Activated B cell treated with CpG ODN at 0.5 μM for 24 hours (primary cell): ENCODE measurements at regions not wholly inside any gene's neighbourhood (a gene's known extent, or its start where the extent isn't known, plus 50 kb on each side); places are given as distances from the start of the nearest gene placed in this dataset.

ENCODE experiments used
- ATAC-seq: fragments of 200-7000 bp; cut with Tn5 transposase; one replicate; pipeline ENCODE4 v1.10.0; 2021; ENCODE audit warnings: low read depth, mild to moderate bottlenecking, moderate library complexity
- CTCF ChIA-PET: fragments of 350-600 bp; sonication (Branson Sonifier 250); formaldehyde crosslinking; loops from one replicate; lab custom pipeline; 2021; ENCODE audit warnings: antibody characterized with exemption; lab: Charles Lee
- POLR2A ChIA-PET: fragments of 350-600 bp; sonication (Branson Sonifier 250); formaldehyde crosslinking; loops from one replicate; lab custom pipeline; 2021; ENCODE audit warnings: antibody characterized with exemption; lab: Charles Lee
- DNase-seq: peaks from one replicate; pipeline ENCODE4 v3.0.0; 2022
- H3K27ac Mint-ChIP-seq: one replicate; pipeline ENCODE4 v1.8.0; 2020; ENCODE audit warnings: mixed read lengths
- H3K27me3 Mint-ChIP-seq: one replicate; pipeline ENCODE4 v1.8.0; 2021; ENCODE audit warnings: mixed read lengths
- H3K36me3 Mint-ChIP-seq: one replicate; pipeline ENCODE4 v1.8.0; 2021; ENCODE audit warnings: low read depth, mixed read lengths
- H3K4me1 Mint-ChIP-seq: one replicate; pipeline ENCODE4 v1.8.0; 2021; ENCODE audit warnings: mixed read lengths
- H3K4me3 Mint-ChIP-seq: one replicate; pipeline ENCODE4 v1.8.0; 2020; ENCODE audit warnings: mild to moderate bottlenecking, mixed read lengths
- H3K9me3 Mint-ChIP-seq: one replicate; pipeline ENCODE4 v1.8.0; 2020; ENCODE audit warnings: mixed read lengths
- CTCF ChIP-seq: fragments of 200-600 bp; IDR thresholded peaks from one replicate; pipeline ENCODE4 v1.8.0; 2022; ENCODE audit warnings: antibody characterized with exemption, mild to moderate bottlenecking
- intact Hi-C: fragments of 100-400 bp; cut with micrococcal nuclease; formaldehyde crosslinking; loops from one replicate; pipeline ENCODE4 v1.15.1; 2024

DNA sequence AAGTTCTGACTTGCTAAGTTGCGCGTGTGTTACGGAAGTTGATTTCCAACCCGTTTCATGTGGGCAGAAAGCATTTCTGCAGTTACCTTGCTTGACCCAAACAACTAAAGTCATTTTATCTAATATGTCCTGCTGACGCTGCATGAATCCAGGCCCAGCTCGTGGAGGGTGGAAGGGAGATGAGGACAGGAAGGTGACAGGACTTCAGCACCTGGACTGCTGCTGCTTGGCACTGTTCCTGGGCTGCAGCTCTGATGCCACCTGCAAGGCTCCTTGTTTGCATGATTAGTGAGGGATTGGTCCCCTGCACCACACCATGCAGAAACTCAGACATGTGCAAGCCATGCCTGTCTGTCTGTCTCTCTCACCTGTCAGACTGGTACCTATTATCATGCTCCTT is 198.4 kb downstream of the PRDM2 start:
- no peak for TF ChIP-seq CTCF
- no peak for ATAC-seq
- Mint-ChIP-seq H3K27me3 (peaks cover 32% of the 10 kb centered on the region), H3K9me3 (no peaks in the 10 kb centered on the region), H3K4me3 (no peak overlapping the region), H3K27ac (no peak overlapping the region), H3K4me1 (no peaks in the 10 kb centered on the region), H3K36me3 (no peaks in the 10 kb centered on the region)
- ChIA-PET CTCF (no interaction called here), POLR2A (no interaction called here)
- intact Hi-C loops, result no loop called here
- no peak for DNase-seq

DNA sequence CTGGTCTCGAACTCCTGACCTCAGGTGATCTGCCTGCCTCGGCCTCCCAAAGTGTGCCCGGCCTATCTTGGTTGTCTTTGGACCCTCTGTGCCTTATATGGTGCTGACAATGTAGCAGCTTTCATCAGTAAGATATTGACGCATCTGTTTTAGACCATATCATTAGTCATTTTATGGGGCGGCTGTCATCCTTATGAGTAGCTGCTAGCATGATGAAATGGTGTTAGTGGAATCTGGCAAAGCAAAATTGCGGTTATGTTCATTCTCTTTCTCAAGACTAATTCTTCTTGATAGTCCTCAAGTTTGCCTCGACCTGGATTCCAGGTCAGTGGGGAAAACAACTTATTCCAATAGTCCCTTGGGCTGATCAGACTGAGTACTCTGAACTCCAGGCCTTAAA is 199.9 kb downstream of the PRDM2 start:
- ChIA-PET POLR2A (no interaction called here), CTCF (no interaction called here)
- TF ChIP-seq CTCF, result no peak
- intact Hi-C loops, result no loop called here
- Mint-ChIP-seq H3K27me3 (peaks cover 18% of the 10 kb centered on the region), H3K36me3 (no peaks in the 10 kb centered on the region), H3K4me1 (no peaks in the 10 kb centered on the region), H3K9me3 (peaks cover 10% of the 10 kb centered on the region), H3K27ac (no peak overlapping the region), H3K4me3 (no peak overlapping the region)
- ATAC-seq (no peak), DNase-seq (no peak)

- intact Hi-C loops, result no loop called here
- DNase-seq (no peak), ATAC-seq (no peak)
- POLR2A ChIA-PET, result no interaction called here
- Mint-ChIP-seq H3K36me3 (no peaks in the 10 kb centered on the region), H3K27me3 (peaks cover 10% of the 10 kb centered on the region), H3K4me3 (no peak overlapping the region), H3K9me3 (peaks cover 11% of the 10 kb centered on the region), H3K4me1 (no peaks in the 10 kb centered on the region), H3K27ac (no peak overlapping the region)
- CTCF ChIA-PET, result no interaction called here
- TF ChIP-seq CTCF, result no peak
Measured at GRCh38 chr1:13900583-13900982, 200.6 kb downstream of the PRDM2 start.

DNA sequence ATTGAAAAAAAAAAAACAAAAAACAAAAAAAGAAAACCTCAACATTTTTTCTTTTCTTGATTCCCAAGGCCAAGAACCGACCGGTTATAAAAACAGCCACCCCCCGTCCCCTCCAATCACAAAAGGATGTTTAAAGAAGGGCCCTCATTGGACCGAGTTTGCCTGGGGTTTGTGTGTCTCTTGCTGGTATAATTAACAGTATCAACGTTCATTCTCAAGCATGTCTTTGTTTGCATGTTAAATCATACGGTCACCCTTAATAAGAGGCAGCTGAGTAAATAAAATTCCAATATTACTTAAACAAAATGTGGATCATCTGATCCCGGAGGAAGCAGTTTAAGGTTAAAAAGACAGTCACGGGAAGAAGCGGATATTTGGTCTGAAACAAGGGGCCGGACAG is 201.1 kb downstream of the PRDM2 start:
- CTCF ChIA-PET, result no interaction called here
- DNase-seq (no peak), ATAC-seq (no peak)
- no peak overlapping the region for H3K27ac Mint-ChIP-seq
- no peak for TF ChIP-seq CTCF
- intact Hi-C loops, result no loop called here
- POLR2A ChIA-PET, result no interaction called here
- H3K4me1 Mint-ChIP-seq, result no peaks in the 10 kb centered on the region
- H3K4me3 Mint-ChIP-seq, result no peak overlapping the region
- H3K9me3 Mint-ChIP-seq, result peaks cover 11% of the 10 kb centered on the region
- no peaks in the 10 kb centered on the region for H3K36me3 Mint-ChIP-seq
- peaks cover 7% of the 10 kb centered on the region for H3K27me3 Mint-ChIP-seq

DNA sequence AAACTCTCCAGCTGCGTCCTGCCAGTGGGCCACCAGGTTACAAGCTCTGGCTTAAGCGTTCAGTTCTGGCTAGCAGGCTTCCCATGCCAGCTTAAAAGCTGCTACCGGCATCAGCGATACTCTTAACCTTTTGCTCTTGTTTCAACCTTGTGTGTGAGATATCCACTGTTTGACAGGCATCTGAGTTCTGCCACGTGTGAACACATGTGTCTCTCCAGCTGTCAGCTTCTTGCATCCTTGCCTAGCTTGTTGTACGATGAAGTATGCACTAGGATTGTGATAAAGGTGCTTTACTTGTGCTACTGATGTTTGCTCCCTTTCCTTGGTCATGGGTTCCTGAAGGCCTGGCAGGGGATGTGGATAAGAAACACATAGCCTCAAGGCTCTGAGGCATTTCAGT is 201.6 kb downstream of the PRDM2 start:
- Mint-ChIP-seq H3K9me3 (peaks cover 11% of the 10 kb centered on the region), H3K4me3 (no peak overlapping the region), H3K36me3 (no peaks in the 10 kb centered on the region), H3K4me1 (no peaks in the 10 kb centered on the region), H3K27ac (no peak overlapping the region), H3K27me3 (peaks cover 7% of the 10 kb centered on the region)
- POLR2A ChIA-PET, result no interaction called here
- no peak for TF ChIP-seq CTCF
- intact Hi-C loops, result no loop called here
- DNase-seq (no peak), ATAC-seq (no peak)
- CTCF ChIA-PET, result no interaction called here
